ENCODE measurements at regions not wholly inside any gene's neighbourhood (a gene's known extent, or its start where the extent isn't known, plus 50 kb on each side); places are given as distances from the start of the nearest gene placed in this dataset.
A peak's percentile ranks its signal among the peaks of the same experiment; 100 is the strongest.

DNA sequence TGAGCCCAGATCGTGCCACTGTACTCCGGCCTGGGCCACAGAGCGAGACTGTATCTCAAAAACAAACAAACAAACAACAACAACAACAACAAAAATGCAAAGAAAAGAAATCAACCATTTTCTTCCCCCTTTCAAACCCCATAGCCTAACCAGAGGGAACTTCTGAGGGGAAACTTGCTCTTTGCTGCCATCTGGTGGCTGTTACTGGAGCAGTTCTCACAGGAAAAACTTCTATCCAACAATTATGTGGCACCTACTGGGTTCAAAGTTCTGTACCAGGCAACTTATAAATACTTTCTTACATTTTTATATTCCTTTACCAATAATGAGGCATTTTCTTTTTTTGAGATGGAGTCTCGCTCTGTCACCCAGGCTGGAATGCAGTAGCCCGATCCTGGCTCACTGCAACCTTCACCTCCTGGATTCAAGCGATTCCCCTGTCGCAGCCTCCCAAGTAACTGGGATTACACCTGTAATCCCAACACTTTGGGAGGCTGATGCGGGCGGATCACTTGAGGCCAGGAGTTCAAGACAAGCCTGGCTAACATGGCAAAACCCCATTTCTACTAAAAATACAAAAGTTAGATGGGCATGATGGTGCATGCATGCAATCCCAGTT lies 50.9 kb upstream of the BICDL1 start:
- TF ChIP-seq POLR2A (IDR thresholded peaks at IDR 0.05; ENCODE audit: extremely low read depth, insufficient read length): no peak
- TF ChIP-seq, protein P1, sequence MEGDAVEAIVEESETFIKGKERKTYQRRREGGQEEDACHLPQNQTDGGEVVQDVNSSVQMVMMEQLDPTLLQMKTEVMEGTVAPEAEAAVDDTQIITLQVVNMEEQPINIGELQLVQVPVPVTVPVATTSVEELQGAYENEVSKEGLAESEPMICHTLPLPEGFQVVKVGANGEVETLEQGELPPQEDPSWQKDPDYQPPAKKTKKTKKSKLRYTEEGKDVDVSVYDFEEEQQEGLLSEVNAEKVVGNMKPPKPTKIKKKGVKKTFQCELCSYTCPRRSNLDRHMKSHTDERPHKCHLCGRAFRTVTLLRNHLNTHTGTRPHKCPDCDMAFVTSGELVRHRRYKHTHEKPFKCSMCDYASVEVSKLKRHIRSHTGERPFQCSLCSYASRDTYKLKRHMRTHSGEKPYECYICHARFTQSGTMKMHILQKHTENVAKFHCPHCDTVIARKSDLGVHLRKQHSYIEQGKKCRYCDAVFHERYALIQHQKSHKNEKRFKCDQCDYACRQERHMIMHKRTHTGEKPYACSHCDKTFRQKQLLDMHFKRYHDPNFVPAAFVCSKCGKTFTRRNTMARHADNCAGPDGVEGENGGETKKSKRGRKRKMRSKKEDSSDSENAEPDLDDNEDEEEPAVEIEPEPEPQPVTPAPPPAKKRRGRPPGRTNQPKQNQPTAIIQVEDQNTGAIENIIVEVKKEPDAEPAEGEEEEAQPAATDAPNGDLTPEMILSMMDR (IDR thresholded peaks at IDR 0.05; ENCODE audit: low read depth, low read length): peak; percentile 95
- TF ChIP-seq, protein P2, sequence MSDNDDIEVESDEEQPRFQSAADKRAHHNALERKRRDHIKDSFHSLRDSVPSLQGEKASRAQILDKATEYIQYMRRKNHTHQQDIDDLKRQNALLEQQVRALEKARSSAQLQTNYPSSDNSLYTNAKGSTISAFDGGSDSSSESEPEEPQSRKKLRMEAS (IDR thresholded peaks at IDR 0.05; ENCODE audit: low read depth, low read length): no peak

All from NB4 (cell line).